Lower lobe of right lung (tissue), 2 donors: ENCODE measurements at regions not wholly inside any gene's neighbourhood (a gene's known extent, or its start where the extent isn't known, plus 50 kb on each side); places are given as distances from the start of the nearest gene placed in this dataset.

Experiments used
- ATAC-seq, 2 donors: fragments of 200-7000 bp; cut with Tn5 transposase; one replicate each; pipeline ENCODE4 v1.9.1; 2020 to 2022; ENCODE audit warnings: mild to moderate bottlenecking in 2 of 2, moderate library complexity in 2 of 2
- DNase-seq: peaks from one replicate; pipeline ENCODE4 v3.0.0-alpha.2; 2020
- H3K27ac ChIP-seq: fragments of 200-600 bp; one replicate; pipeline ENCODE4 v1.8.0; 2022
- H3K27me3 ChIP-seq: fragments of 200-600 bp; one replicate; pipeline ENCODE4 v1.8.0; 2022; ENCODE audit warnings: low read depth
- H3K36me3 ChIP-seq: fragments of 200-600 bp; one replicate; pipeline ENCODE4 v1.8.0; 2022; ENCODE audit warnings: mild to moderate bottlenecking
- H3K4me1 ChIP-seq: fragments of 200-600 bp; one replicate; pipeline ENCODE4 v1.8.0; 2022
- H3K4me3 ChIP-seq: fragments of 200-600 bp; one replicate; pipeline ENCODE4 v1.8.0; 2022; ENCODE audit warnings: mild to moderate bottlenecking
- H3K9me3 ChIP-seq: fragments of 200-600 bp; one replicate; pipeline ENCODE4 v1.8.0; 2022
- intact Hi-C: fragments of 100-400 bp; cut with DNase I; formaldehyde crosslinking; loops from one replicate; pipeline ENCODE4 v1.11.0; 2022
- TF ChIP-seq, protein P1 (sequence below): fragments of 200-600 bp; IDR thresholded peaks from one replicate; pipeline ENCODE4 v1.8.0; 2022; ENCODE audit warnings: antibody characterized with exemption, mild to moderate bottlenecking
- donor health status: DM: no; HTN: yes; CAD: no; lungs with severe emphysema.

- Histone ChIP-seq H3K4me3 (no peak overlapping the region), H3K27ac (no peak overlapping the region), H3K27me3 (no peaks in the 10 kb centered on the region), H3K9me3 (no peaks in the 10 kb centered on the region), H3K4me1 (no peaks in the 10 kb centered on the region), H3K36me3 (no peaks in the 10 kb centered on the region)
- TF ChIP-seq, protein P1, sequence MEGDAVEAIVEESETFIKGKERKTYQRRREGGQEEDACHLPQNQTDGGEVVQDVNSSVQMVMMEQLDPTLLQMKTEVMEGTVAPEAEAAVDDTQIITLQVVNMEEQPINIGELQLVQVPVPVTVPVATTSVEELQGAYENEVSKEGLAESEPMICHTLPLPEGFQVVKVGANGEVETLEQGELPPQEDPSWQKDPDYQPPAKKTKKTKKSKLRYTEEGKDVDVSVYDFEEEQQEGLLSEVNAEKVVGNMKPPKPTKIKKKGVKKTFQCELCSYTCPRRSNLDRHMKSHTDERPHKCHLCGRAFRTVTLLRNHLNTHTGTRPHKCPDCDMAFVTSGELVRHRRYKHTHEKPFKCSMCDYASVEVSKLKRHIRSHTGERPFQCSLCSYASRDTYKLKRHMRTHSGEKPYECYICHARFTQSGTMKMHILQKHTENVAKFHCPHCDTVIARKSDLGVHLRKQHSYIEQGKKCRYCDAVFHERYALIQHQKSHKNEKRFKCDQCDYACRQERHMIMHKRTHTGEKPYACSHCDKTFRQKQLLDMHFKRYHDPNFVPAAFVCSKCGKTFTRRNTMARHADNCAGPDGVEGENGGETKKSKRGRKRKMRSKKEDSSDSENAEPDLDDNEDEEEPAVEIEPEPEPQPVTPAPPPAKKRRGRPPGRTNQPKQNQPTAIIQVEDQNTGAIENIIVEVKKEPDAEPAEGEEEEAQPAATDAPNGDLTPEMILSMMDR = no peak
- no peak for ATAC-seq
- DNase-seq = no peak
- intact Hi-C loops = no loop called here
Measured at GRCh38 chr2:145197944-145198343, 678.0 kb upstream of the ZEB2 start.

DNA sequence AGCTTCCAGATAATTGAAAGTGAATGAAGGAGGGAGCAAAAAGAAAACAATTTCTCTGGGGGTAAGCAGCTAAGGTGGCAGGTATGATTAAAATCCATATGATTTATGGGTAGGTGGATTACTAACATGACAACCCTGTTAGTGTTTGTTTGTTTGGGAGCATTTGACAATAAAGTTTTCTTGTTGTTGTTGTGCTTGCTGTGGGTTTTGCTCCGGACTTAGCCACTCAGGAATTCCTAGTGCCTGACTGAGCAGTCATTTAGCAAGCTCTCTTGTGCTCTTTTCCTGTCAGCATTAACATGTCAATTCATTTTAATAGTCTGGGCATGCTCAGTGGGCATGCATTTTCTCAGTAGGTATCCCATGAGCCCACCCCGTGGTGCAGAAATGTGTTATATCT lies 674.8 kb upstream of the ZEB2 start:
- DNase-seq (no peak), ATAC-seq (no peak)
- TF ChIP-seq, protein P1 = no peak
- intact Hi-C loops = no loop called here
- Histone ChIP-seq H3K4me1 (no peaks in the 10 kb centered on the region), H3K27ac (no peak overlapping the region), H3K9me3 (no peaks in the 10 kb centered on the region), H3K4me3 (no peak overlapping the region), H3K36me3 (no peaks in the 10 kb centered on the region), H3K27me3 (no peaks in the 10 kb centered on the region)

DNA sequence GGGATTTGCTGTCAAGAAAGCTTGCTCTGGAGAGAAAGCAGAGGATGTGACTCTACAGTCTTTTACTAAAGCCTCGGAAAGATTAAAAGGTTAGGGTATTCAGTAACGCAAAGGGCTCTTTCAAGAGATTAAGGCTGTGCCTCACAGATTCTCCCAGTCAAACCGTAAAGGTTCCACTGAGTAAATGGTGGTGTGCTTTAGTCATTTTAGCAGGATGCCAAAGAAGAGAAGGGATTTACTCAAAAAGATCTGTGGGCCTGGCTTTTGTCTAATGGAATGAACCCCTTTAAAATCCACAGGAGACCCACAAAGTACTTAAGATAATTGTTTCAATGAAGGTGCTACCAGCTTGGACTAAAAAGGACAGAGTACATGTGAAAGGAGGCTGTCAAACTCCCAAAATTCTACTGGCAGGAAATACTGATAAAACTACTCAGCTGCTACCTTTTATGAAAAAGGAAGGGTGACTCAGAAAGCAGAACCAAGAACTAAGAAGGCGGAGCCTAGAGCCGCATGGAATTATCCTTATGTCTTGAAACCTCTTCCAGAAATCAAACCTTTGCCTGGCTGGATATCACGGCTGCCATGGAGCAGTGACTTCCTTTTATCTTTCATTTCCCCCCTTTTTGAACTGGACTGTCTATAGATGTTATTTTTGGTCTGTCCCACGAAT lies 670.2 kb upstream of the ZEB2 start:
- no peak for ATAC-seq
- no peaks in the 10 kb centered on the region for H3K27me3 ChIP-seq
- intact Hi-C loops = no loop called here

GRCh38 chr2:145186303-145186702 lies 666.4 kb upstream of the ZEB2 start:
- no peak overlapping the region for H3K4me3 ChIP-seq
- no peak for ATAC-seq

More for the DNA sequence above, 670.2 kb upstream of the ZEB2 start:
- TF ChIP-seq, protein P1 = no peak
- Histone ChIP-seq H3K4me3 (no peak overlapping the region), H3K27ac (no peak overlapping the region), H3K4me1 (no peaks in the 10 kb centered on the region), H3K9me3 (no peaks in the 10 kb centered on the region), H3K36me3 (no peaks in the 10 kb centered on the region)
- DNase-seq = no peak

DNA sequence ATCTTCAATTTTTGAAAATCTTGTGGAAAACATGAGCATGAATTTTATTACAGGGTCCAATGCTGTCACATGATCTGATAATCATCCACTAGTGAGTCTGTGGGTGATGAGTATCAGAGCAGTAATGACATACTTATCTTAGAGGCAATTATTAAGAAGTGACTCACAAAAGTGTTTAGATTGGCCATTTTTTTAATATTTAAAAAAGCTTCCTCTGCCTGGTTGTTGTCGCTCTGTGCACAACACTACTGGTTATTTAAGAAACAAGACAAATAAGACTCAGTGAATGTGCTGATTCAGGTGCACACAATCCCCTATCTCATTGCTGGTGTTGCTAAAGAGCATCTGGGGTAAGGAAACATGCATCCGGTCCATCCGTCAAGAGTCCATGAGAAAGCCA lies 665.8 kb upstream of the ZEB2 start:
- TF ChIP-seq, protein P1 = no peak
- Histone ChIP-seq H3K27me3 (no peaks in the 10 kb centered on the region), H3K4me1 (peaks cover 5% of the 10 kb centered on the region), H3K9me3 (no peaks in the 10 kb centered on the region), H3K4me3 (no peak overlapping the region), H3K36me3 (no peaks in the 10 kb centered on the region), H3K27ac (no peak overlapping the region)
- intact Hi-C loops = no loop called here
- DNase-seq = no peak
- ATAC-seq = no peak

More at GRCh38 chr2:145186303-145186702, 666.4 kb upstream of the ZEB2 start:
- H3K27me3 ChIP-seq = no peaks in the 10 kb centered on the region
- no peak overlapping the region for H3K27ac ChIP-seq
- intact Hi-C loops = no loop called here
- no peaks in the 10 kb centered on the region for H3K9me3 ChIP-seq
- TF ChIP-seq, protein P1 = peak; percentile 7
- peaks cover 5% of the 10 kb centered on the region for H3K4me1 ChIP-seq
- no peaks in the 10 kb centered on the region for H3K36me3 ChIP-seq
- DNase-seq = no peak
